H9 (cell line): ENCODE measurements at regions not wholly inside any gene's neighbourhood (a gene's known extent, or its start where the extent isn't known, plus 50 kb on each side); places are given as distances from the start of the nearest gene placed in this dataset.

ENCODE experiments used
- DNase-seq: peaks from one replicate; pipeline ENCODE4 v3.0.0-alpha.2; 2017
- H2AFZ ChIP-seq: one replicate; pipeline ENCODE4 v1.6.1; 2013; ENCODE audit warnings: mild to moderate bottlenecking, low read length, control low read depth, moderate library complexity
- H2AK5ac ChIP-seq: 2 replicates; pipeline ENCODE4 v1.6.1; 2013; ENCODE audit warnings: low read length, control low read depth, mixed read lengths; ENCODE audit not compliant: insufficient read length
- H2BK120ac ChIP-seq: one replicate; pipeline ENCODE4 v1.6.1; 2013; ENCODE audit warnings: low read depth, mild to moderate bottlenecking, low read length, control low read depth, inconsistent platforms; ENCODE audit not compliant: poor library complexity, severe bottlenecking
- H2BK12ac ChIP-seq: 2 replicates; pipeline ENCODE4 v1.6.1; 2013; ENCODE audit warnings: low read length, control low read depth, mixed read lengths, low read depth; ENCODE audit not compliant: insufficient read length
- H2BK15ac ChIP-seq: 2 replicates; pipeline ENCODE4 v1.6.1; 2013; ENCODE audit warnings: low read depth, low read length, control low read depth
- H2BK20ac ChIP-seq: one replicate; pipeline ENCODE4 v1.6.1; 2013; ENCODE audit warnings: low read depth, mild to moderate bottlenecking, low read length, control low read depth, inconsistent platforms; ENCODE audit not compliant: poor library complexity, severe bottlenecking
- H2BK5ac ChIP-seq: 2 replicates; pipeline ENCODE4 v1.6.1; 2013; ENCODE audit warnings: low read length, control low read depth, mixed read lengths; ENCODE audit not compliant: insufficient read length
- H3K14ac ChIP-seq: 2 replicates; pipeline ENCODE4 v1.6.1; 2013; ENCODE audit warnings: low read length, control low read depth; ENCODE audit not compliant: insufficient read depth
- H3K18ac ChIP-seq: 2 replicates; pipeline ENCODE4 v1.6.1; 2013; ENCODE audit warnings: low read depth, mild to moderate bottlenecking, mixed read lengths, low read length, control low read depth; ENCODE audit not compliant: insufficient read length
- H3K23ac ChIP-seq: 2 replicates; pipeline ENCODE4 v1.6.1; 2013; ENCODE audit warnings: low read length, control low read depth, mixed read lengths, low read depth; ENCODE audit not compliant: insufficient read length
- H3K23me2 ChIP-seq: 2 replicates; pipeline ENCODE4 v1.6.1; 2013; ENCODE audit warnings: low read depth, mild to moderate bottlenecking, mixed read lengths, low read length, control low read depth; ENCODE audit not compliant: insufficient read length, poor library complexity, severe bottlenecking
- H3K27ac ChIP-seq: 2 replicates; pipeline ENCODE4 v1.5.1; 2013; ENCODE audit warnings: low read length, control low read depth, mixed read lengths, low read depth; ENCODE audit not compliant: insufficient read length
- H3K27me3 ChIP-seq: 2 replicates; pipeline ENCODE4 v1.6.1; 2013; ENCODE audit warnings: low read length, control low read depth, inconsistent platforms; ENCODE audit not compliant: insufficient read depth
- H3K4ac ChIP-seq: 2 replicates; pipeline ENCODE4 v1.6.1; 2013; ENCODE audit warnings: low read depth, mild to moderate bottlenecking, control low read depth, inconsistent platforms, low read length, moderate library complexity
- H3K4me1 ChIP-seq: 2 replicates; pipeline ENCODE4 v1.6.1; 2013; ENCODE audit warnings: low read length, control low read depth, inconsistent platforms; ENCODE audit not compliant: insufficient read depth
- H3K4me2 ChIP-seq: 2 replicates; pipeline ENCODE4 v1.6.1; 2013; ENCODE audit warnings: low read length, control low read depth, mixed read lengths; ENCODE audit not compliant: insufficient read length, insufficient read depth
- H3K56ac ChIP-seq: 2 replicates; pipeline ENCODE4 v1.6.1; 2013; ENCODE audit warnings: low read depth, mild to moderate bottlenecking, mixed read lengths, low read length, control low read depth; ENCODE audit not compliant: insufficient read length
- H3K79me1 ChIP-seq: 2 replicates; pipeline ENCODE4 v1.6.1; 2013; ENCODE audit warnings: low read depth, mild to moderate bottlenecking, moderate library complexity, low read length, control low read depth, inconsistent platforms; ENCODE audit not compliant: insufficient read depth, poor library complexity, severe bottlenecking
- H3K79me2 ChIP-seq: 2 replicates; pipeline ENCODE4 v1.6.1; 2013; ENCODE audit warnings: low read length, control low read depth, inconsistent platforms; ENCODE audit not compliant: insufficient read depth
- H3K9ac ChIP-seq: 2 replicates; pipeline ENCODE4 v1.6.1; 2013; ENCODE audit warnings: low read length, control low read depth, mixed read lengths; ENCODE audit not compliant: insufficient read length; ENCODE audit errors: extremely low read depth
- H3K9me3 ChIP-seq: one replicate; pipeline ENCODE4 v1.6.1; 2013; ENCODE audit warnings: low read depth, low read length, inconsistent platforms; ENCODE audit not compliant: control insufficient read depth
- H3T11ph ChIP-seq: one replicate; pipeline ENCODE4 v1.6.1; 2013; ENCODE audit warnings: mild to moderate bottlenecking, low read length, control low read depth, inconsistent platforms
- H4K20me1 ChIP-seq: one replicate; pipeline ENCODE4 v1.6.1; 2013; ENCODE audit not compliant: control insufficient read depth, insufficient read length, insufficient read depth
- H4K5ac ChIP-seq: 2 replicates; pipeline ENCODE4 v1.6.1; 2013; ENCODE audit warnings: low read depth, mild to moderate bottlenecking, mixed read lengths, low read length, control low read depth; ENCODE audit not compliant: insufficient read length
- H4K8ac ChIP-seq: replicated peaks from 2 replicates; pipeline ENCODE4 v1.6.1; 2013; ENCODE audit warnings: low read length, control low read depth, mixed read lengths, low read depth; ENCODE audit not compliant: insufficient read length
- H4K91ac ChIP-seq: 2 replicates; pipeline ENCODE4 v1.6.1; 2013; ENCODE audit warnings: low read depth, mild to moderate bottlenecking, moderate library complexity, mixed read lengths, low read length, control low read depth; ENCODE audit not compliant: insufficient read length
- H3K27ac Mint-ChIP-seq, 3 experiments: 2 replicates in 2 of 3; 3 replicates in 1 of 3; pipeline ENCODE4 v1.8.0; 2020 to 2021; ENCODE audit warnings: mixed read lengths in 3 of 3, mild to moderate bottlenecking in 1 of 3, moderate library complexity in 1 of 3
- H3K27me3 Mint-ChIP-seq: 2 replicates; pipeline ENCODE4 v1.8.0; 2021; ENCODE audit warnings: low read depth, mild to moderate bottlenecking, moderate library complexity, mixed read lengths
- H3K36me3 Mint-ChIP-seq, 3 experiments: 2 replicates in 2 of 3; 3 replicates in 1 of 3; pipeline ENCODE4 v1.8.0; 2020 to 2021; ENCODE audit warnings: low read depth in 3 of 3, mixed read lengths in 3 of 3; ENCODE audit not compliant: insufficient read depth in 1 of 3
- H3K4me1 Mint-ChIP-seq, 2 experiments: 2 replicates each; pipeline ENCODE4 v1.8.0; 2020; ENCODE audit warnings: mixed read lengths in 2 of 2
- H3K4me3 Mint-ChIP-seq, 2 experiments: 2 replicates in 1 of 2; 3 replicates in 1 of 2; pipeline ENCODE4 v1.8.0; 2020 to 2021; ENCODE audit warnings: mild to moderate bottlenecking in 2 of 2, mixed read lengths in 2 of 2, moderate library complexity in 1 of 2
- H3K9me3 Mint-ChIP-seq, 2 experiments: 2 replicates in 1 of 2; 3 replicates in 1 of 2; pipeline ENCODE4 v1.8.0; 2020; ENCODE audit warnings: mild to moderate bottlenecking in 2 of 2, mixed read lengths in 2 of 2, moderate library complexity in 1 of 2
- CTCF ChIP-seq: fragments of 200-600 bp; sonication (generic); conservative IDR thresholded peaks from 3 replicates; pipeline ENCODE4 v1.8.0; 2021; ENCODE audit warnings: antibody characterized with exemption, mild to moderate bottlenecking
- WGBS: extraction: QIAGEN DNeasy Blood & Tissue Kit; methylation state at CpG from one replicate; pipeline ENCODE4 v1.1.7; 2013; ENCODE audit warnings: missing lambda C conversion rate, low lambda C conversion rate, mixed read lengths; ENCODE audit not compliant: insufficient read length; ENCODE audit errors: extremely low coverage; 5-methylcytosine and 5-hydroxymethylcytosine counted together

- no peak overlapping the region for H4K91ac ChIP-seq
- DNase-seq: no peak
- no CpG with 5 or more reads among the region's 8 CpGs for WGBS
- no peak overlapping the region for H2BK120ac ChIP-seq
- no peak overlapping the region for H2AK5ac ChIP-seq
- H3K27ac Mint-ChIP-seq: no peak overlapping the region
- no peaks in the 10 kb centered on the region for H3K79me2 ChIP-seq
- no peak overlapping the region for H3K23ac ChIP-seq
- H3K79me1 ChIP-seq: no peaks in the 10 kb centered on the region
- no peak overlapping the region for H3K18ac ChIP-seq
- peaks cover 2% of the 10 kb centered on the region for H3K27me3 Mint-ChIP-seq
- no peaks in the 10 kb centered on the region; the same call in 1 of the 2 replicates for H3K4me1 ChIP-seq
- H2BK12ac ChIP-seq: no peak overlapping the region
- no peak for TF ChIP-seq CTCF
- H3K9ac ChIP-seq: no peak overlapping the region
- no peak overlapping the region for H3K27ac ChIP-seq
- H4K5ac ChIP-seq: no peak overlapping the region
- H3K36me3 Mint-ChIP-seq: no peaks in the 10 kb centered on the region; a peak in 1 of 7 replicates
- H3K23me2 ChIP-seq: no peaks in the 10 kb centered on the region
- H3T11ph ChIP-seq: no peak overlapping the region
- H2AFZ ChIP-seq: no peak overlapping the region
- no peak overlapping the region for H2BK15ac ChIP-seq
- H3K4me2 ChIP-seq: no peak overlapping the region
- no peak overlapping the region for H3K14ac ChIP-seq
- H2BK5ac ChIP-seq: no peak overlapping the region
- H3K9me3 Mint-ChIP-seq: no peaks in the 10 kb centered on the region; a peak in 1 of 5 replicates
- no peaks in the 10 kb centered on the region for H3K27me3 ChIP-seq
- no peaks in the 10 kb centered on the region for H3K9me3 ChIP-seq
- H3K56ac ChIP-seq: no peak overlapping the region
- no peak overlapping the region for H3K4me3 Mint-ChIP-seq
- H3K4me1 Mint-ChIP-seq: peaks cover 0 to 5% of the 10 kb centered on the region in 2 experiments; a peak in 1 of 4 replicates
- no peaks in the 10 kb centered on the region for H4K20me1 ChIP-seq
- no peak overlapping the region for H4K8ac ChIP-seq
- no peak overlapping the region for H3K4ac ChIP-seq
- H2BK20ac ChIP-seq: no peak overlapping the region
These were observed 91.2 kb downstream of the IRX2 start for GRCh38 chr5:2660315-2660714.
